Liver (tissue), 3 donors: ENCODE measurements at regions not wholly inside any gene's neighbourhood (a gene's known extent, or its start where the extent isn't known, plus 50 kb on each side); places are given as distances from the start of the nearest gene placed in this dataset.

Source experiments
- JUND ChIP-seq, 2 donors: IDR thresholded peaks; 2 replicates each; pipeline ENCODE4 v1.6.1; 2016; ENCODE audit warnings: antibody characterized with exemption in 2 of 2
- TF ChIP-seq, protein P1 (sequence below): fragments of 150-350 bp; IDR thresholded peaks from 2 replicates; pipeline ENCODE4 v1.5.1; 2017; ENCODE audit warnings: improper control_type of control experiment, low read depth, low read length; ENCODE audit not compliant: missing input control
- donor health status: healthy.
- donor health status: healthy.

DNA sequence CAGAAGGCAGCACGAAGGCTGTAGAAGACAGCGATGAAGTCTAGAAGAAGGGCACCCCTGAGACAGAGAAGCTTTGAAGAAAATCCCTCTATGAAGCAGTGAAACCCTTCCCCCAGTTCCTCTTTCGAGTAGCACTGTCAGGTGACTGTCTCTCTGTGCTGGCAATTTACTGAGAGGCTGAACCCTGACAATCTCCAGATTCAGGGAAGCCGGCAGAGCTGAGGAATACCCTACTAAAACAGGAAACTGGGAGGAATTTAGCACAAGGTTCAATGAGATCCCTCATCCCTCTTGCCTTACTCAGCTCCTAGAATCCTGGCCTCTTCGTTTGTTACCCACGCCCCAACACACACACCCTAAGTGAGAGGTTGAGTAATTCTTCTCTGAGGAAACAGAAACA, 239.7 kb upstream of the NOCT start:
- TF ChIP-seq JUND (IDR thresholded peaks at IDR 0.05): no peak
- TF ChIP-seq, protein P1, sequence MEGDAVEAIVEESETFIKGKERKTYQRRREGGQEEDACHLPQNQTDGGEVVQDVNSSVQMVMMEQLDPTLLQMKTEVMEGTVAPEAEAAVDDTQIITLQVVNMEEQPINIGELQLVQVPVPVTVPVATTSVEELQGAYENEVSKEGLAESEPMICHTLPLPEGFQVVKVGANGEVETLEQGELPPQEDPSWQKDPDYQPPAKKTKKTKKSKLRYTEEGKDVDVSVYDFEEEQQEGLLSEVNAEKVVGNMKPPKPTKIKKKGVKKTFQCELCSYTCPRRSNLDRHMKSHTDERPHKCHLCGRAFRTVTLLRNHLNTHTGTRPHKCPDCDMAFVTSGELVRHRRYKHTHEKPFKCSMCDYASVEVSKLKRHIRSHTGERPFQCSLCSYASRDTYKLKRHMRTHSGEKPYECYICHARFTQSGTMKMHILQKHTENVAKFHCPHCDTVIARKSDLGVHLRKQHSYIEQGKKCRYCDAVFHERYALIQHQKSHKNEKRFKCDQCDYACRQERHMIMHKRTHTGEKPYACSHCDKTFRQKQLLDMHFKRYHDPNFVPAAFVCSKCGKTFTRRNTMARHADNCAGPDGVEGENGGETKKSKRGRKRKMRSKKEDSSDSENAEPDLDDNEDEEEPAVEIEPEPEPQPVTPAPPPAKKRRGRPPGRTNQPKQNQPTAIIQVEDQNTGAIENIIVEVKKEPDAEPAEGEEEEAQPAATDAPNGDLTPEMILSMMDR: no peak
